CD4-positive, CD25-positive, alpha-beta regulatory T cell (primary cell): ENCODE measurements at regions not wholly inside any gene's neighbourhood (a gene's known extent, or its start where the extent isn't known, plus 50 kb on each side); places are given as distances from the start of the nearest gene placed in this dataset.

Experiments
- ATAC-seq, 2 donors: fragments of 150-1000 bp; cut with Tn5 transposase; one replicate each; pipeline ENCODE4 v1.10.0; 2021; ENCODE audit warnings: low read depth in 2 of 2, moderate number of reproducible peaks in 2 of 2, moderate library complexity in 1 of 2
- DNase-seq, 3 donors: peaks; one replicate each; pipeline versions ENCODE4 v3.0.0 to v3.0.0-alpha.2; 2012 to 2022; ENCODE audit warnings: mixed read lengths in 1 of 3
- H3K27ac ChIP-seq: one replicate; pipeline ENCODE4 v1.7.0; 2013; ENCODE audit warnings: mild to moderate bottlenecking, low read length; ENCODE audit not compliant: insufficient read depth, poor library complexity, severe bottlenecking
- H3K27me3 ChIP-seq: one replicate; pipeline ENCODE4 v1.7.0; 2013; ENCODE audit warnings: low read length; ENCODE audit not compliant: control insufficient read depth, insufficient read depth
- H3K36me3 ChIP-seq: one replicate; pipeline ENCODE4 v1.7.0; 2013; ENCODE audit warnings: mild to moderate bottlenecking, low read length, moderate library complexity; ENCODE audit not compliant: control insufficient read depth, insufficient read depth
- H3K4me1 ChIP-seq: 2 replicates; pipeline ENCODE4 v1.7.0; 2013; ENCODE audit warnings: mild to moderate bottlenecking, low read length; ENCODE audit not compliant: insufficient read depth, control insufficient read depth, poor library complexity, severe bottlenecking
- H3K4me3 ChIP-seq: one replicate; pipeline ENCODE4 v1.7.0; 2013; ENCODE audit warnings: low read depth, mild to moderate bottlenecking, low read length, moderate library complexity
- H3K9me3 ChIP-seq, 2 experiments: 1 replicate in 1 of 2; 2 replicates in 1 of 2; pipeline ENCODE4 v1.7.0; 2013; ENCODE audit warnings: low read length in 2 of 2, mild to moderate bottlenecking in 1 of 2, moderate library complexity in 1 of 2; ENCODE audit not compliant: control insufficient read depth in 2 of 2
- H3K27ac Mint-ChIP-seq, 3 donors: one replicate each; pipeline ENCODE4 v1.8.0; 2020 to 2022; ENCODE audit warnings: mild to moderate bottlenecking in 3 of 3, mixed read lengths in 3 of 3, moderate library complexity in 2 of 3
- H3K27me3 Mint-ChIP-seq: one replicate; pipeline ENCODE4 v1.8.0; 2022; ENCODE audit warnings: mild to moderate bottlenecking, mixed read lengths
- H3K36me3 Mint-ChIP-seq: one replicate; pipeline ENCODE4 v1.8.0; 2020; ENCODE audit warnings: mixed read lengths
- H3K4me1 Mint-ChIP-seq, 4 donors: one replicate each; pipeline ENCODE4 v1.8.0; 2020 to 2022; ENCODE audit warnings: mixed read lengths in 4 of 4, mild to moderate bottlenecking in 1 of 4
- H3K4me3 Mint-ChIP-seq, 4 donors: one replicate each; pipeline ENCODE4 v1.8.0; 2020 to 2022; ENCODE audit warnings: mild to moderate bottlenecking in 4 of 4, mixed read lengths in 4 of 4, moderate library complexity in 3 of 4
- H3K9me3 Mint-ChIP-seq, 7 donors: one replicate each; pipeline ENCODE4 v1.8.0; 2020 to 2022; ENCODE audit warnings: mixed read lengths in 7 of 7, mild to moderate bottlenecking in 3 of 7, moderate library complexity in 2 of 7

GRCh38 chr11:24390762-24391161 is 106.1 kb upstream of the LUZP2 start:
- Mint-ChIP-seq H3K27me3 (no peaks in the 10 kb centered on the region), H3K9me3 (peaks cover 0 to 18% (median 3%) of the 10 kb centered on the region in 7 donors), H3K36me3 (no peaks in the 10 kb centered on the region), H3K27ac (no peak overlapping the region), H3K4me1 (no peaks in the 10 kb centered on the region), H3K4me3 (no peak overlapping the region)
- Histone ChIP-seq H3K27me3 (no peaks in the 10 kb centered on the region), H3K9me3 (no peaks in the 10 kb centered on the region), H3K4me1 (no peaks in the 10 kb centered on the region), H3K36me3 (no peaks in the 10 kb centered on the region), H3K4me3 (no peak overlapping the region), H3K27ac (no peak overlapping the region)
- ATAC-seq: no peak
- DNase-seq: no peak

DNA sequence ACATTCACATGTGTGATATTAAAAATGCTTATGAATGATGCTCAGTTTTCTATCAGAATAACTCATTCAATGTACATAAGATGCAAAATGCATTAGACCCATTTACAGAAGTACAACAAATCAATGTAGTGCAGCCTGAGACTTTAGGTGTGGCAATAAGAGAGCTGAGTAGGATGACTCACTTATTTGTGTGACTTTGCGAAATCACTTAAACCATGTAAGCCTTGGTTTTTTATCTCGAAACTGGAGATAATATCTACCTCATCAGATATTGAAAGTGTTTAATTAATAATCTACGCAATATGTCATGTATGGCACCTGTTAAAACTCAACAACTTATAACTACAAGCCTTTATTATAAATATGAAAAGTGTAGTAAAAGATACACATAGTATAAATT is 105.7 kb upstream of the LUZP2 start:
- no peak overlapping the region for H3K27ac ChIP-seq
- H3K36me3 ChIP-seq: no peaks in the 10 kb centered on the region
- H3K4me3 ChIP-seq: no peak overlapping the region
- H3K9me3 ChIP-seq: no peaks in the 10 kb centered on the region
- no peaks in the 10 kb centered on the region for H3K27me3 ChIP-seq
- H3K9me3 Mint-ChIP-seq: peaks cover 0 to 18% (median 3%) of the 10 kb centered on the region in 7 donors
- no peaks in the 10 kb centered on the region for H3K4me1 ChIP-seq
- no peak overlapping the region for H3K27ac Mint-ChIP-seq
- no peak for DNase-seq
- H3K27me3 Mint-ChIP-seq: no peaks in the 10 kb centered on the region
- H3K4me3 Mint-ChIP-seq: no peak overlapping the region
- no peak for ATAC-seq
- H3K4me1 Mint-ChIP-seq: no peaks in the 10 kb centered on the region
- H3K36me3 Mint-ChIP-seq: no peaks in the 10 kb centered on the region

DNA sequence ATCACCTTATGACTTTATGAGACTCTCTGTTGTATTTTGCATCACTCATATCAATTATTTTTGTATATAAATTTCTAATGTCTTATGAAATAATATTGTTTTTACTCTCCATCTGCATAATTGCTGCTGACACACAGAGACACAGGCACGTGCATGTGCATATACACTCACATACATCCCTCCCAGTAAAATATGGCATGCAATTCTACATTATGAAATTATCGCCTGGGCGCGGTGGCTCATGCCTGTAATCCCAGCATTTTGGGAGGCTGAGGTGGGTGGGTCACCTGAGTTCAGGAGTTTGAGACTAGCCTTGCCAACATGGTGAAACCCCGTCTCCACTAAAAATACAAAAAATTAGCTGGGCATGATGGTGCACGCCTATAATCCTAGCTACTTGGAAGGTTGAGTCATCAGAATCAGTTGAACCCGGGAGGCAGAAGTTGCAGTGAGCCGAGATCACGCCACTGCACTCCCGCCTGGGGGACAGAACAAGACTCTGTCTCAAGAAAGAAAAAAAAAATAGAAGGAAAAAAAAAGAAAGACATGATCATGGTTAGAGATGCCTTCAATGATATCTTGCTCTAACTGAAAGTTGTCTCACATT is 96.7 kb upstream of the LUZP2 start:
- no peaks in the 10 kb centered on the region for H3K36me3 Mint-ChIP-seq
- no peak for DNase-seq
- Histone ChIP-seq H3K9me3 (no peaks in the 10 kb centered on the region), H3K27ac (no peak overlapping the region), H3K27me3 (no peaks in the 10 kb centered on the region), H3K36me3 (no peaks in the 10 kb centered on the region), H3K4me3 (no peak overlapping the region), H3K4me1 (no peaks in the 10 kb centered on the region)
- H3K27me3 Mint-ChIP-seq: no peaks in the 10 kb centered on the region
- no peak for ATAC-seq
- H3K9me3 Mint-ChIP-seq: peaks cover 0 to 20% (median 6%) of the 10 kb centered on the region in 7 donors
- H3K27ac Mint-ChIP-seq: no peak overlapping the region
- H3K4me1 Mint-ChIP-seq: no peaks in the 10 kb centered on the region
- no peak overlapping the region for H3K4me3 Mint-ChIP-seq

DNA sequence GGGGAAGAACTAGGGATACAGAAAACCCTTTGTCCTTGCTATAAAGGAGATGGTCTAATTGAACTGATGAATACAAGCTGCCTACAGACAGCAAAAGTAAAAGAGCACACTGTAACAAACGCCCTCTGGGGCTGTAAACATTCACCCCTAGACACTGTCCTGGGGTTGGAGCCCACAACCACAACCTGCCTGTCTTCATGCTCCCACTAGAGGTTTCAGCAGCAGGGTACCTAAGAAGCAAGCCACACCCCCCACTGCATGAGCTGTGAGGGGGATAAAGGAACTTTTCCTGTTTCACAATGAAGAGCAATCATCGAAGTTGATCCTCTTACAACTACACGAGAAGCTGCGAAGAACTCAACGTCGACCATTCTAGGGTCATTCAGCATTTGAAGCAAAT is 90.5 kb upstream of the LUZP2 start:
- H3K4me1 ChIP-seq: no peaks in the 10 kb centered on the region
- H3K9me3 Mint-ChIP-seq: peaks cover 2 to 30% (median 8%) of the 10 kb centered on the region in 7 donors
- ATAC-seq (no peak), DNase-seq (no peak)
- H3K4me1 Mint-ChIP-seq: no peaks in the 10 kb centered on the region
- H3K9me3 ChIP-seq: peaks cover 0 to 2% of the 10 kb centered on the region in 2 experiments
- H3K36me3 ChIP-seq: no peaks in the 10 kb centered on the region
- H3K27me3 Mint-ChIP-seq: no peaks in the 10 kb centered on the region
- no peaks in the 10 kb centered on the region for H3K27me3 ChIP-seq
- no peak overlapping the region for H3K4me3 ChIP-seq
- no peak overlapping the region for H3K27ac ChIP-seq
- H3K36me3 Mint-ChIP-seq: no peaks in the 10 kb centered on the region
- no peak overlapping the region for H3K27ac Mint-ChIP-seq
- H3K4me3 Mint-ChIP-seq: no peak overlapping the region

DNA sequence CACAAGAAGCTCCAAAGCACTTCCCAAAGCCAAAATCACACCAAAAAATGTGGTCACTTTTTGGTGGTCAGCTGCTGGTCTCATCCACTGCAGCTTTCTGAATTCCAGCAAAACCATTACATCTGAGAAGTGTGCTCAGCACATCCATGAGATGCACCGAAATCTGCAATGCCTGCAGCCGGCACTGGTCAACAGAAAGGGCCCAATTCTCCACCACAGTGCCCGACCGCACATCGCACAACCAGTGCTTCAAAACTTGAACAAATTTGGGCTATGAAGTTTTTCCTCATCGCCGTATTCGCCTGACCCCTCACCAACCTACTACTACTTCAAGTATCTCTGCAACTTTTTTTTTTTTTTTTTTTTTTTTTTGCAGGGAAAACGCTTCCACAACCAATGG is 89.9 kb upstream of the LUZP2 start:
- Mint-ChIP-seq H3K4me3 (no peak overlapping the region), H3K9me3 (peaks cover 2 to 35% (median 8%) of the 10 kb centered on the region in 7 donors), H3K4me1 (no peaks in the 10 kb centered on the region), H3K27me3 (no peaks in the 10 kb centered on the region), H3K27ac (no peak overlapping the region), H3K36me3 (no peaks in the 10 kb centered on the region)
- Histone ChIP-seq H3K9me3 (peaks cover 0 to 2% of the 10 kb centered on the region in 2 experiments), H3K27ac (no peak overlapping the region), H3K36me3 (no peaks in the 10 kb centered on the region), H3K4me1 (no peaks in the 10 kb centered on the region), H3K4me3 (no peak overlapping the region), H3K27me3 (no peaks in the 10 kb centered on the region)
- DNase-seq (no peak), ATAC-seq (no peak)

GRCh38 chr11:24407733-24408132 is 89.1 kb upstream of the LUZP2 start:
- Histone ChIP-seq H3K27ac (no peak overlapping the region), H3K4me3 (no peak overlapping the region), H3K36me3 (no peaks in the 10 kb centered on the region), H3K9me3 (peaks cover 0 to 2% of the 10 kb centered on the region in 2 experiments), H3K4me1 (no peaks in the 10 kb centered on the region), H3K27me3 (no peaks in the 10 kb centered on the region)
- Mint-ChIP-seq H3K4me1 (no peaks in the 10 kb centered on the region), H3K36me3 (no peaks in the 10 kb centered on the region), H3K4me3 (no peak overlapping the region), H3K9me3 (peaks cover 2 to 36% (median 8%) of the 10 kb centered on the region in 7 donors), H3K27ac (no peak overlapping the region), H3K27me3 (no peaks in the 10 kb centered on the region)
- DNase-seq: no peak
- ATAC-seq: no peak

DNA sequence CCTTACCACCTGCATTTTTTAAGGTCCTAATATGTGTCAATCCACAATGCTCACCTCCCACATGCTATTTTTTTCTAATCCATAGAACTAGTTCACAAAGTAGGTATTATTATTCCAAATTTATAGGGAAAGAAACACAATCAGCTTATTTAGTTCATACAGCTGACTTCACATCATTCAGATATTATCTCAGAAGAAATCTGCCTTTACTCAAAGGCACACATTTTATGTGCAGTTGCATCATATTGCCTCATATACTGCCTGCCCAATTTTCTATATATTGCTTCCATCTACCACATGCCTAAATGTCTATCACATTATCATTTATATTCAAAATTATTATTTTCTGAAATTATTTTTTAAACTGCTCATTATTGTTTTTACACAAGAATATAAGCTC is 88.7 kb upstream of the LUZP2 start:
- Mint-ChIP-seq H3K9me3 (peaks cover 2 to 36% (median 8%) of the 10 kb centered on the region in 7 donors), H3K4me3 (no peak overlapping the region), H3K27me3 (no peaks in the 10 kb centered on the region), H3K36me3 (no peaks in the 10 kb centered on the region), H3K4me1 (no peaks in the 10 kb centered on the region), H3K27ac (no peak overlapping the region)
- H3K4me3 ChIP-seq: no peak overlapping the region
- H3K27ac ChIP-seq: no peak overlapping the region
- no peak for ATAC-seq
- H3K4me1 ChIP-seq: no peaks in the 10 kb centered on the region
- no peaks in the 10 kb centered on the region for H3K27me3 ChIP-seq
- H3K9me3 ChIP-seq: peaks cover 0 to 2% of the 10 kb centered on the region in 2 experiments
- H3K36me3 ChIP-seq: no peaks in the 10 kb centered on the region
- DNase-seq: no peak

DNA sequence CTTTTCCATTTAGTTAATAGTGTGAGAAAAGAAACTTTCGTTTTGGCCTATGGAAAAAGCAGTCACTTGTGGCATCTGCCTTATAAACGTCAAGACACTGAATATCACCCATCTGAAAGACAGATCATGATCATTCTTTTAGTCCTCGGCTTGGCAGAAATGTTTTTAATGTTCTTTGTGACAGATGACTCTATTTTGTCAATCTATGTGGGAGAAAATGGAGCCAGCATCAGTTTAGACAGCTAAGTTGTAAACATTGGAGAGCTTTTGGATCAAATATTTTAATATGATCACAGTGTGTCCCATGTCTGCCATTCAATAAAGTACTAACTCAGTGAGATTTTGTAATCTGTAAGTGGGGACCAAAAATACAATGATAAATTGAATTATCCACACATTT is 85.1 kb upstream of the LUZP2 start:
- no peaks in the 10 kb centered on the region for H3K27me3 Mint-ChIP-seq
- peaks cover 0 to 26% (median 7%) of the 10 kb centered on the region in 7 donors for H3K9me3 Mint-ChIP-seq
- no peaks in the 10 kb centered on the region for H3K36me3 Mint-ChIP-seq
- no peak overlapping the region for H3K4me3 Mint-ChIP-seq
- H3K36me3 ChIP-seq: no peaks in the 10 kb centered on the region
- no peak overlapping the region for H3K4me3 ChIP-seq
- no peaks in the 10 kb centered on the region for H3K4me1 Mint-ChIP-seq
- DNase-seq (no peak), ATAC-seq (no peak)
- peaks cover 0 to 2% of the 10 kb centered on the region in 2 experiments for H3K9me3 ChIP-seq
- H3K27ac ChIP-seq: no peak overlapping the region
- H3K27ac Mint-ChIP-seq: no peak overlapping the region
- H3K4me1 ChIP-seq: no peaks in the 10 kb centered on the region
- no peaks in the 10 kb centered on the region for H3K27me3 ChIP-seq
